A673 (cell line): ENCODE measurements at regions not wholly inside any gene's neighbourhood (a gene's known extent, or its start where the extent isn't known, plus 50 kb on each side); places are given as distances from the start of the nearest gene placed in this dataset.

Source experiments
- EZH2 ChIP-seq: fragments of 200-600 bp; sonication (generic); IDR thresholded peaks from 2 replicates; pipeline ENCODE4 v1.6.1; 2017; ENCODE audit warnings: borderline replicate concordance, low read depth, mild to moderate bottlenecking, mixed read lengths, antibody characterized with exemption, low read length; ENCODE audit not compliant: poor library complexity, severe bottlenecking
- TF ChIP-seq, protein P1 (sequence below): fragments of 300-800, 200-600 bp; sonication (generic); conservative IDR thresholded peaks from 2 replicates; pipeline ENCODE4 v1.5.1; 2017; ENCODE audit warnings: low read depth, mild to moderate bottlenecking, antibody characterized with exemption, low read length, moderate library complexity, mixed read lengths

DNA sequence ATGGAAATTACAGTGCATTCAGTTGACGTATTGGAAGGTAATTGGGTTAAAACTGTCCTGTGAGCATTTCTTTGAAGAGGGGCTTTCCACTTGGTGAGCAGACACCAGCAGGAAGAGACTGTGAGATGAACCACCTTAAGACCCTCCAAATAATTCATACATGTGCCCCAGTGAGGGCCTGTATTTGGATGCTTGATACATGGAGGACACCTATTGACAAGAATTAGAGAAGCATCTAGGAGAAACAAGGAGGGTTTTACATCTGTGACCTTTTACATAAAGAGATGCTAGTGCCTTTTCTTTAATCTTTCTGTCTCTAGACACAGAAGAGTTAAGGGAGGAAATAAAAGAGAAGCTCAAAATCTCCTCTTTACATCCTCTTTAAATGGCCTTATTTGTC lies 1115.3 kb upstream of the IGFBP7 start:
- TF ChIP-seq, protein P1, sequence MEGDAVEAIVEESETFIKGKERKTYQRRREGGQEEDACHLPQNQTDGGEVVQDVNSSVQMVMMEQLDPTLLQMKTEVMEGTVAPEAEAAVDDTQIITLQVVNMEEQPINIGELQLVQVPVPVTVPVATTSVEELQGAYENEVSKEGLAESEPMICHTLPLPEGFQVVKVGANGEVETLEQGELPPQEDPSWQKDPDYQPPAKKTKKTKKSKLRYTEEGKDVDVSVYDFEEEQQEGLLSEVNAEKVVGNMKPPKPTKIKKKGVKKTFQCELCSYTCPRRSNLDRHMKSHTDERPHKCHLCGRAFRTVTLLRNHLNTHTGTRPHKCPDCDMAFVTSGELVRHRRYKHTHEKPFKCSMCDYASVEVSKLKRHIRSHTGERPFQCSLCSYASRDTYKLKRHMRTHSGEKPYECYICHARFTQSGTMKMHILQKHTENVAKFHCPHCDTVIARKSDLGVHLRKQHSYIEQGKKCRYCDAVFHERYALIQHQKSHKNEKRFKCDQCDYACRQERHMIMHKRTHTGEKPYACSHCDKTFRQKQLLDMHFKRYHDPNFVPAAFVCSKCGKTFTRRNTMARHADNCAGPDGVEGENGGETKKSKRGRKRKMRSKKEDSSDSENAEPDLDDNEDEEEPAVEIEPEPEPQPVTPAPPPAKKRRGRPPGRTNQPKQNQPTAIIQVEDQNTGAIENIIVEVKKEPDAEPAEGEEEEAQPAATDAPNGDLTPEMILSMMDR = no peak
- TF ChIP-seq EZH2 = no peak
